HG02885 (cell line): ENCODE measurements at regions not wholly inside any gene's neighbourhood (a gene's known extent, or its start where the extent isn't known, plus 50 kb on each side); places are given as distances from the start of the nearest gene placed in this dataset.
"Not testable (repeated sequence)": the region's sequence is repeated elsewhere in the genome, so short reads cannot be mapped to it uniquely, and the experiment has no call there.

Experiments
- ATAC-seq: cut with Tn5 transposase; IDR thresholded peaks from one replicate; pipeline ENCODE4 v1.9.1; 2021; ENCODE audit warnings: mild to moderate bottlenecking; ENCODE audit not compliant: unreplicated experiment, poor library complexity

DNA sequence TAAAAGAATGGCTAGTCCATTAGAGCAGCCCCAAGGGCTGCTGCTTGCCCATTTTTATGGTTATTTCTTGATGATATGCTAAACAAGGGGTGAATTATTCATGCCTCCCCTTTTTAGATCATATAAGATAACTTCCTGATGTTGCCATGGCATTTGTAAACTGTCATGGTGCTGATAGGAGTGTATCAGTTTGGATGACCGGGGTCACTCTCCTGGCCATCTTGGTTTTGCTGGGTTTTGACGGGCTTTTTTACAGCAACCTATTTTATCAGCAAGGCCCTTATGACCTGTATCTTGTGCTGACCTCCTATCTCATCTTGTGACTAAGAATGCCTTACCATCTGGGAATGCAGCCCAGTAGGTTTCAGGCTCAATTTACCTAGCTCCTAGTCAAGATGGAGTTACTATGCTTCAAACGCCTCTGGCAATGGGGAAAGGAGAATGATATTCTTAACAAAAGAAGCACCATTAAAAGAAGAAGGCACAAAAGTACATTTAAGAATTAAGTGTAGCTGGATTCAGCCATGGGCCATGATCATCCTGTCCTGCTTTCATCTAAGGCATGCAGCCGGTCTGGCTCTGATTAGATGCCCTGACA is 1156.0 kb downstream of the PCDH9 start:
- ATAC-seq = no peak

DNA sequence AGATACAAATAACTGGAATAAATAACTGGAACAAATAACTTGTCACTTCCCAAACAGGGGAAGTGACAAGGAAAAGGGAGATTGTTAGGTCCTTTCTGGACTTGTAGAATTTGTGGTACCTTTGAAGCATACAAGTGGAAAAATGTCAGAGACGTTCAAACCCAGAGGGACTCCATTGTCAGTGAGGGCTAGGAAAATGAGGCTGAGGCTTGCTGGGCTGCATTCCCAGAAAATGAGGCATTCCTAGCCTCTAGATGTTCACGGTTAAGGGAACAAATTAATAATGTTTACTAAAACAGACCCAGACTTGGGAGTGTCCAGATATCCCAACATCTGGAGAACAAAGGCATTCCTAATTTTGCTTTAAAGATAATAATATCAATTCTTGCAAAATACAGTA is 1158.0 kb downstream of the PCDH9 start:
- not testable (repeated sequence) for ATAC-seq

DNA sequence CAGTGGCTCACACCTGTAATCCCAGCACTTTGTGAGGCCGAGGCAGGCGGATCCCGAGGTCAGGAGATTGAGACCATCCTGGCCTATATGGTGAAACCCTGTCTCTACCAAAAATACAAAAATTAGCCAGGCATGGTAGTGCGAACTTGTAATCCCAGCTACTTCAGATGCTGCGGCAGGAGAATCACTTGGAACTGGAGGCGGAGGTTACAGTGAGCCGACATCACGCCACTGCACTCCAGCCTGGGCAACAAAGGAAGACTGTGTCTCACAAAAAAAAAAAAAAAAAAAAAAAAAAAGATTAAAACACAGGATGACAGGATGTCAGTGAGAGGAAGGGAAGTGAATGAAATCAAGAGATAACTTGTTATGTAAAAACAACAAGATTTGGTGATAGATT is 1158.5 kb downstream of the PCDH9 start:
- no peak for ATAC-seq

DNA sequence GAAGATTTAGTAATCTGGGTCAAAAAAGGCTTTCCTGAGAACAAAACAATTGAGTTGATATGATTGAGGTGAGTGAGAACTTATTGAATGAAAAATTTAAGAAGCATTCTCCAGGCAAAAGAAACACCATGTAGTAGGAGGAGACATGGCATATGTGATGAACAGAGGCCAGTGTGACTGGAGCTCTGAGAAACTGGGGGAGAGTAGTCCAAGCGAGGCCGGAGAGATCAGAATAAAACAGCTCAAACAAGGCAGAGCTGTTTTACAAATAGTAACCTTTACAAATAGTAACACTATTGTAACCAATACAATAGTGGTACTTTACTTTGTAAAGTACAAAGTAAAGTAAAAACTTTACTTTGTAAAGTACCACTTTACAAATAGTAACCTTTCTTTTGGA is 1159.1 kb downstream of the PCDH9 start:
- no peak for ATAC-seq

DNA sequence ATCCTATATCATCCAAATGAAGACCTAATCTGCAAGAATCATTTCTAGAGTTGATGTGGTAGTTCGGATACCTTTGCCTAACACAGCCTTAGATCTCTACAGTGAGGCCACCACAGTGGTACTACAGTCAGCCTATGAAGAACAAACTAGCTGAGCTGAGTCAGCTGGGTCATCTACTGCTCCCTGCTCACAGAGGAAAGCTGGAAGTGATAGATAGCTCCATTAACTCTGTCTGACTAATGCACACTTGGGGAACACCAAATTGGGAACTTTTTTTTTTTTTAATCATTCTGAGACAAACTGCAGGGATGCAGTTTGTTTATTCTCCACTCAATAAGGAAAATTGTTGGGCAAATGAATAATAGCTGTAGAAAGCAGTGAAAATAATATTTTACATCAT is 1160.6 kb downstream of the PCDH9 start:
- ATAC-seq = no peak

DNA sequence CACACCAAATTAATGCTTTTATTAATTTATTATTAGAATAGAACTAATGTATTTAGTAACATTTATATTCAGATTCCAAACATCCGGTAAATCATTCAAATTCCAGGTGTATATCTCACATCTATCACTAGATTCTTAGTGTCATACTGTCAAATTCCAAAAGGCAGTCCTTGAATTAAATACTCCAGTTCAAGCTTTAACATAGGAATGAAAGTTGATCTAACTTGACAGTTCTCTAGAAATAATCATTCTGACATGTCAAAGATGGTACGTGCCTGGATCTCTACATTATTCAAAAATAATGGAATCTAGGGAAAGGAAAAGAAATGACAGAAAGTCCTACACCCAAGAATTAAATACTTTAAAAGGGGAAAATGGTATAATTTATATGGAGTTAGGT is 1161.5 kb downstream of the PCDH9 start:
- ATAC-seq = no peak

DNA sequence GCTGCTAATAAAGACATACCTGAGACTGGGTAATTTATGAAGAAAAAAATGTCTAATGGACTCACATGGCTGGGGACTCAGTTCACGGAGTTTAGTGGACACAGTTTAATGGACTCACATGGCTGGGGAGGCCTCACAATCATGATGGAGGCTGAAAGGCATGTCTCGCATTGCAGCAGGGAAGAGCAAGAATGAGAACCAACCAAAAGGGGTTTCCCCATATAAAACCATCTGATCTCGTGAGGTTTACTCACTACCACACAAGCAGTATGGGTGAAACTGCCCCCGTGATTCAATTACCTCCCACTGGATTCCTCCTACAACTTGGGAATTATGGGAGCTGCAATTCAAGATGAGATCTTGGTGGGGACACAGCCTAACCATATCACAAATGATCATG is 1181.2 kb downstream of the PCDH9 start:
- no peak for ATAC-seq

DNA sequence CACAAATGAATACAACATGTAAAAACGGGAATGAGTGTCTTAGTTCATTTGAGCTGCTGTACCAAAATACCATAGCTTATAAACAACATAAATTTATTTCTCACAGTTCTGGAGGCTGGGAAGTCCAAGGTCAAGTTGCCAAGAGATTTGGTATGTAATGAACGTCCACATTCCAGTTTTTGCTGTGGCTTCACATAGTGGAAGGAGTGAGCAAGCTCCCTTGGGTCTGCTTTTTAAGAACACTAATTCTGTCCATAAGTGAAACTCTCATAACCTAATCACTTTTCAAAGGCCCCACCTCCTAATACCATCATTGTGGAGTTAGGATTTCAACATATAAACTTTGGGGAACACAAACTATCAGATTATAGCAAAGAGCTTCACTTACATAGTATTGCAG is 1189.6 kb downstream of the PCDH9 start:
- no peak for ATAC-seq

DNA sequence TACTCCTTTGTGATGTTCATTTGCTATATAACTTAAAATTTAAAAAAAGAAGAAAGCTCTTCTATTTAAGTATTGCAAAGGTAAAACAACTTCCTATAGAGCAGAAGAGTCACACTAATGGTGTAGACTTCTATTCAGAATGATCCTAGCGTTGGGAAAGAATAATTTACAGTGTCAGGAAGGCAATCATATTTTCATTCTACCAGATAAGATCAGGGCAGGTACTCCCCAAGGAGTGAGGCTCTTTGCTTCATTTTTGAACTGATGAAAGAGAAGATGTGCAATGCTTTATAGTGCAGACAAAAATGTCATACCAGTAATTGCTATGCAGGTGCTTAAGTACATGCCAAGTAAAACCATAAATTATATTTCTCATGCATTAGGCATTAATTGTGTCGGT is 1193.0 kb downstream of the PCDH9 start:
- ATAC-seq = no peak

DNA sequence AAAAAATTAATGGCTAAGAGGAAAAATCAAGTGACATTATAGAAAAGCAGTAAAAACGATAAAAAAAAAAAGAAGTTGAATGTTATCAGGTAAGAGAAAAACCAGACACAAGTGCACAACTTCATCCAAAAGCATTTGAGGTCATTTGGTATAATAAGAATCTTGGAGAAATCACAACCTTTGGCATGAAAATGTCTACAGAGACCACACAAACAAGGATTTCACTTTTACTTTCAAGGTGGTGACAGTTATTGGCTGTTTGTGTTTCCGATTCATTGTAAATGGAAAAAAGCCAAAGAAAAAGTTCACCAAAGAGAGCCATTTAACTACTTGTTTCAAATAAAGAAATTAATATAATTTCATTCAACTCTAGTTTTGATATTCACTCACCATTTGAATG is 1193.5 kb downstream of the PCDH9 start:
- no peak for ATAC-seq

DNA sequence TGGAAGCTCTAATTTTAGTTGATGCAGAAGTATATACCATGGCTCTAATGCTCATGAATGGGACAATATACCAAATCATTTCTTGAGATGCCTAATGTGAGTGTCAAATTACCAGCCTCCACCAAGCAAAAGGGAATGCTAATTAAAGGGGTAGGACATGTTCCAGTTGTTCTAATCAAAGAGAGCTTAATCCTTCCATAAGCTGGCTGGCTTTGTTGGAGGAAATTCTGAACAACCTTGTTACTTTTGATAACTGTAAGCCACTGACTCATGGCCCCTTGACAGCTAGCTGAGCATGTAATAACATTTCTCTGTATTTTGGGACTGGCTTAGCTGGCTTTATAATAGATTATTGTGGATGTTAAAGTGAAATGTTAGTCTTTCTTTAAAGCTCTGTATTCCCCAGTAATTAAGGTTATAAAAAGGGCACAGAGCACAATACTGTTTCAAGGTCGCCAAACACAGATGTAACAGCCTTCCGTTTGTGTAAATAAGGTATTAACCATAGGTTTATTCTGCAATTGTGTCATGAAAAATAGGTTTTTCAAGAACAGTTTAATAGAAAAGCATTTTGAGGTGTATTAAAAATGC is 1194.0 kb downstream of the PCDH9 start:
- no peak for ATAC-seq

DNA sequence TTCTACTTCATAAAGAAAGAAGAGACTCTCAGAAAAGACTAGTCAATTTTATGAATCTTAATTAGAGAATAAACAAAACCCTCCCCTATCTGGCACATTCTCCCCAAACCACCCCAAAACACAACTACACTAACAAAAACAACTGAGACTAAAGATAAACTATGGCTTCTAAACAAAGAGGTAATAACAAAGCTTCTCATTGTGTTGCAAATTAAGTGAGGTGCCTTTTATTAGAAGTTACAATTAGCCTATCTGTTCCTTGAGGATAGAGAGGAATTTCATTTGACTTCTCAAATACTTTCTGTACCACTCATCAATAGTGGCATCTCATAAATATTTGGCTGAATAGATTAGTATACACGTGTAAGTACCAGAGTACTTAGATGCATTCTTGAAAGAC is 1196.2 kb downstream of the PCDH9 start:
- ATAC-seq = no peak

DNA sequence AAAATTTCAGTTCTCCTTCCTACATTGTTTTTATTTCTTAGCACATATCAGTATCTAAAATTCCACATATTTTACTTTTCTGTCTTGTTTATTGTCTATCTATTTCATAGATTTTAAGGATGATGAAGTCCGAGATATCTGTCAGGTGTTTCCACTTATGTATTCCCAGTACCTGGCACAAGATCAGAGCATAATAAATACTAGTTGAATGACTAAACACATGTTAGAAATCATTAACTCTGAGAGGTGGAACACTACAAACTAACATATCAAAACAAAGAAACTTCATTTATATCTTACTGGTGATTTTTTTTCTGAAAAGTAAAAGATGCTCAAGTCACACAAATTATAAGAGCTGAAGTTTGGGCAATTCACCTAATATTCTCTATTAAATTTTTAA is 1208.3 kb downstream of the PCDH9 start:
- no peak for ATAC-seq

DNA sequence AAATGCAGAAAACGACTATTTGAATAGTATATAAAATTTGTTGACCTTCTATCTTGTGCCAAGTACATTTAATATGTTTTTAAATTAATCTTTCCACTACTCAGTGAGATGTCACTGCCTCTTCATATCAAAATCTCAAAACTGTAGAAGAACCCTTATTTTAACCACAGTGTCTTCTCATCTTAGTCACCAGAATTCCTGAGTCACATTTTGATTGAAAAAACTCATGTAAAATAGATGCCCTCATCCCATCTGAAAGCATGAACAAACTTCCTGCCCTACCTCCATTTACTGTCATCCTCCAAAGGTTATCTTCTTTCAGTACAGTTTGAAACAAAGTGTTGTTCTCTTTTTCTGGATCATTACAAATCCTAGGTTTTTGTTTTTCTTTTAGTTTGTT is 1215.4 kb downstream of the PCDH9 start:
- no peak for ATAC-seq

DNA sequence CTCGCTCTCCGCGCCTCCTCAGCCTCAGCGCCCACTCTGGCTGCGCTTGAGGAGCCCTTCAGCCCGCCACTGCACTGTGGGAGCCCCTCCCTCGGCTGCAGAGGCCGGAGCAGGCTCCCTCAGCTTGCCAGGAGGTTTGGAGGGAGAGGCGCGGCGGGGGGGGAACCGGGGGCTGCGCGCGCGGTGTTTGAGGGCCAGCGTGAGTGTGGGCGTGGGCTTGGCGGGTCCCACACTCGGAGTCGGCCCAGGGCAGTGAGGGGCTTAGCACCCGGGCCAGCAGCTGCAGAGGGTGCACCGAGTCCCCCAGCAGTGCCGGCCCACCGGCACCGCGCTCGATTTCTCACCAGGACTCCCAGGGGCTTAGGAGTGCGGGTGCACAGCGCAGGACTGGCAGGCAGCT is 1220.9 kb downstream of the PCDH9 start:
- ATAC-seq = no peak

DNA sequence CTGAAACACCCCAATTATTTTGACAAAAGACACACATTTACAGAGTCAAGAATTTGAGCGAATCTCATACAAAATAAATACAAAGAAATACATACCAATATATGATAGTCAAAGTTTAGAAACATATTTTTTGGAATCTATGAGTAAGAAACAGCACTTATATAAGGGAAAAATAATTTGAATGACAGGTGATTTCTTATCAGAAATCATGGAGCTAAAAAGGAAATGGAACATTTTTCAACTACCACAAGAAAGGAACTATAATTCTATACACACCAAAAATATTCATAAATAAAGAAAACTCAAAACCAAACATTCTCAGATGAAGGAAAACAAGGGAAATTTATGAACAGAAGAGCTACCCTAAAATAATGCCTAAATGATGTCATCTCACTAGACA is 1226.6 kb downstream of the PCDH9 start:
- no peak for ATAC-seq

DNA sequence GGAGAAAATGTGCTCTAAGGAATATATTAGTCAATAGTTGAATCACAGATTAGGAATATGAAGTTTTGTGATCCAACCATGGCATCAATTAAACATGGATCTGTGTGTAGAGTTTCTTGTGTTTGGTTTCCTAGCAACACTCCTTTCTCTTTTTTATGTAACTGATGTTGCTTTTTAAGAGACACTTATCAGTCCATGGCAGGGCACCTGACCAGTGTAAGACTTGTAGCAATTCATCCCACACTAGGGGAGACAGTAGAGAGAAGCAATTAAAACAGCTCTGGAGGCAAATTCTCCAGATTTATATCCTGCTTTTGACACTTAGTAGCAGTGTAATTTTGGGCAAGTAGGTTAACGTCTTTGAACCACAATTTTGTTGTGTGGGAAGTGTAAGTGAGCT is 1229.0 kb downstream of the PCDH9 start:
- no peak for ATAC-seq

DNA sequence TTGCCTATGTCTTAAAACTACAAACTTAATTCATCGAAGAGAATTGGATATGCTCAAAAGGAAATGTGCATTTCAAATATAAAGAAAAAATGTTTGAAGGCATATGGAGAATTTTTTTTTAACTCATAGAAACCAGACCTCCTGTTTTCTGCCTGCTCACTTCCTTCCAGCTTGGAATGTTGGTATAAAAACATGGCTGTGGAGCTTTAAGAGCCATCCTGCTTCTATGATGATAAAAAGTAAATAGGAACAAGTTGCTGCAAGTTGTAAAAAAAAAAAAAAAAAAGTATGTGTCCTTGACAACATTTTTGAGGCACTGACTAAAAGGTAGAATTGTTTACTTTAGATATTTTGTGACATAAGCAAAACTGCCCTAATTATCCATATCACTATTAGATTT is 1230.7 kb downstream of the PCDH9 start:
- ATAC-seq = no peak

DNA sequence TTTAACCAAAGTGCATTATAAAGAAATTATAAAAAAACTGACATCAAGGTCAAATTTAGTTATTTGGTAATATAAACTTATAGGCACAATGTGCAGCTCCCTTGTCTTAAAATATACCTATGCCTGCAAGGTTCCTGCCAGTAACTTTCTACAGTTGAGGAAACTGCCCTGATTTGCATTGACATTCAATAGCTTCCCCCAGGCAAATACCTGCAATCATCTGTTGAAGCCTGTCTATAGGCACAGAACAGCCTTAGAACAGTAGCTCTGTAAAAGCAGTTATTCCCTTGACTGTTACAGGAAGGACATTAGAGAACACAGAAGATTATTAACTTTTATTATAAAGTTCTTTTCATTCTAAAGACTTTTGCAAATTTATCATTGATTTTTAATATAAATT is 1239.5 kb downstream of the PCDH9 start:
- no peak for ATAC-seq

DNA sequence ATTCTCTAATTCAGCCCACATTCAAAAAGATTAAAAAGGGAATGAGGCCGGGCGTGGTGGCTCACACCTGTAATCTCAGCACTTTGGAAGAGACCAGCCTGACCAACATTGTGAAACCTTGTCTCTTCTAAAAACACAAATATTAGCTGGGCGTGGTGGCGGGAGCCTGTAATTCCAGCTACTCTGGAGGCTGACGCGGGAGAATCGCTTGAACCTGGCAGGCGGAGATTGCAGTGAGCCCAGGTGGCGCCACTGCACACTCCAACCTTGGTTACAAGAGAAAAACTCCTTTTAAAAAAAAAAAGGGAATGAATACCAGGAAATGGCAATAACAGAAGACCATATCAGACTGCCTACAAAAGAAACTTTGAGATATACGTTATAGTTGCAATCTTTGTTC is 1244.5 kb downstream of the PCDH9 start:
- ATAC-seq = no peak

DNA sequence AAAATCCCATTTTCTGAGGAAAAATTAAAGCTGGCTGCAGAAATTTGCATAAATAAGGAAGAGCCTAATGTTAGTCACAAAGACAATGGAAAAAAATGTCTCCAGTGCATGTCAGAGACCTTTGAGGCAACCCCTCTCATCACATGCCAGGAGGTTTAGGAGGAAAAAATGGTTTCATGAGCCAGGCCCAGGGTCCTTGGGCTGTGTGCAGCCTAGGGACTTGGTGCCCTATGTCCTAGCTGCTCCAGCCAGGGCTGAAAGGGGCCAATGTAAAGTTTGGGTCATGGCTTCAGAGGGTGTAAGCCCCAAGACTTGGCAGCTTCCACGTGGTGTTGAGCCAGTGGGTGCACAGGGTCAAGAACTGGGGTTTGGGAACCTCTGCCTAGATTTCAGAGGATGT is 1252.6 kb downstream of the PCDH9 start:
- ATAC-seq = no peak

DNA sequence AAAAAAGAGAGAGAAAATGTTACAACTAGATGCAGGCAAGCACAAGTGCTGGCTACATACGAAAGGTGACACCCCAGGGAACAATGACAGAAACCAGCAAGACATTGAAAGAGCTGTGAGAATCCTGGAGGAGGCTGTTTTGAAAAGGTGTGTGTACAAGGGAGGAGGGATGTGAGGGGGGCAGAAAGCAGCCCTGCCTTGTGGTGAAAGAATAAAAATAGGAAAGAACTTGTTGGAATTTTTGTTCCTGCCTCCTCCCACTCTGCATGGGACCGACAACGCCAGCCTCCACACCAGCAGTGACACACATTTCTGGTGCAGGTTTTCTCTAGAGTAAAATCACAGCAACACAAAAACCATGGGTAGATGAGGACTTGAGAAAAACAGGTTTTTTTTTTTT is 1258.6 kb downstream of the PCDH9 start:
- ATAC-seq = no peak

DNA sequence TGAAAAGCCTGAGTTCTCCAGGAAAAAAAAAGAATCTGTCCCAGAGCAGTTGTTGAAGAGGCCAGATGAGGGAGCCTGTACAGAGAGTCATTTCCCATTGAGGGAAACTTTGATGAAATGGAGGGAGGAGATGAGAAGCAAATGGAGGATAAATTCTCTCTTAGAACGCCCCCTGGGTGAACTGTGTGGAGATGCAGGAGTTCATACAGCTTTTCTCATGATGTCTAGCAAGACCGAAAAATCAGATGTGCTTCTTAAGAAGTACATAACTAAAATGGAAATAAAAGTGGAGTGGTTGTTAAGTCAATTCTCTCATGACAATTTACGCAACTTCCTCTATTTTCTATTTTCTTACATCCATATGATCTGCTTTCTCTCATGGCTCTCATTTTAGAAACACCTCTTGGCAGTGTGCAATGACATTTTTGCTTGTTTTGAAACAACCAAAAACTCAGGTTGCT is 1263.1 kb downstream of the PCDH9 start:
- no peak for ATAC-seq
